Caki2 (cell line): ENCODE measurements at regions not wholly inside any gene's neighbourhood (a gene's known extent, or its start where the extent isn't known, plus 50 kb on each side); places are given as distances from the start of the nearest gene placed in this dataset.
"Not testable (repeated sequence)": the region's sequence is repeated elsewhere in the genome, so short reads cannot be mapped to it uniquely, and the experiment has no call there.

Experiments
- DNase-seq: peaks from one replicate; pipeline ENCODE4 v3.0.0-alpha.2; 2015; ENCODE audit warnings: low read depth
- in situ Hi-C: cut with HindIII; loops from 2 replicates; pipeline ENCODE4 v1.10.0; 2016; ENCODE audit warnings: low sequenced_read_pairs, low pct_unique_long_range_greater_than_20kb, mixed read lengths

DNA sequence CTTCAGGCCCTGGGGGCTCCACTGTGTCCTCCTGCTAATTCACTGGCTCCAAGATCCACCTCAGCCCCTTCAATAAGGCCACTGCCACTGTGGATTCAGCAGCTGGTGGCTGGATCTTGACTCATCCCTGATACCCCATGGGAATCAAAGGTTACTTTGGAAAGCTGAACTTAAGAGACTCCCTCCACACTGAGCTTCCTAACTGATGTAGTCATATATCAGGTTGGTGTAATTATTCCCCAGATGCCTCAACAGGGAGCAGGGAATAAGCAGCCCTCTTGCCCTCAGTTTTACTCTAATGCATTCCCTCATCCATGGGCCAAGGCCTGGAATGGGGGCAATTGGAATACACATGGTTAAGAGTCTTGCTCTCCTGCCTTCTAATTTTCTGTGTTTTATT, 164.6 kb downstream of the FASLG start:
- in situ Hi-C loops: no loop called here
- DNase-seq: no peak

DNA sequence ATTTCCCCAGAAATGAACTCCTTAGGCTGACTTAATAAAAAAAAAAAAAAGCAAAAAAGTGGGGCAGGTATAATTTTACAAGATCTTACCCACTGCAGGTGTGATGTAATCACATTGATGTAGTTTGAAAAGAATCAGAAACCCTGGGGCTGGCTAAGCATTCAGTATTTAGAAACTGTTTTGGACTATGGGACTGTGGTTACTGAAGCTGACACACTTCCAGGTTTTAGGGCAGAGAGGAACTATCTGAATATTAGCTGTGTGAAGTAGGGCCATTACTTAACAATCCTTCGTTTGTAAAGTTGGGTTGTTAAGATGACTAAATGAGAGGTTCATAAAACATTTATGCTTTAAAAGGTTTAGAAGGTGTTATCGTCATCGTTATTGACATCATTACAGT, 165.3 kb downstream of the FASLG start:
- in situ Hi-C loops: no loop called here
- no peak for DNase-seq

DNA sequence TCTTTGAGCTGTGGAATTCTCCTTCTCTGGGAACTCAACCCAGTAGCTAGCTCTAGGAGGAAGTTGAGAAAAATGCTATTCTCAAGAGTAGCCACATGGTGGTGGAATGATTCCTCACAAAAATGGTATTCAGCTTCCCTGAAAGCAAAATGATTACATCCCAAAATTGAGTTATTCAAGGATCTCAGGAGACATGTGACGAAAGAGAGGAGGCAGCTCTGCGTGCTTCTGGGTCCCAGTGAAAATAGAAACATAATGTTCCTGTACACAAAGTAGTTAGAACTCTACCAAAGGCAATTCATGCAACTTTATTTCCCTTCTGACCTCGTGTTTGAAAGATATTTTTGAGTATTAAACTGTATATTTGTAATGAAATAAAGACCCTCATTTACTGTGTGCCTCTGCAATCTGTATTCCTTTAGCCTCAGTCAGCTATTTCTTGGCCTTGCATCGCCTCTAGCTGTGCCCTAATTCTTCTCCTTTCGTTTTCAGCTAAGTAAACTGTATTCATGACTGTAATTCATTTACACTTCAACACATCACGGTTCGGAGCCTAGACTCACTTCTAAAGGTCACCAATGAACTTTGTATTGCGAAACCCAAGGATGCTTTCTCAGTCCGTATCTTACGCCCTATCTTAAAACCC, 167.3 kb downstream of the FASLG start:
- DNase-seq: peak; percentile 44
- in situ Hi-C loops: no loop called here

DNA sequence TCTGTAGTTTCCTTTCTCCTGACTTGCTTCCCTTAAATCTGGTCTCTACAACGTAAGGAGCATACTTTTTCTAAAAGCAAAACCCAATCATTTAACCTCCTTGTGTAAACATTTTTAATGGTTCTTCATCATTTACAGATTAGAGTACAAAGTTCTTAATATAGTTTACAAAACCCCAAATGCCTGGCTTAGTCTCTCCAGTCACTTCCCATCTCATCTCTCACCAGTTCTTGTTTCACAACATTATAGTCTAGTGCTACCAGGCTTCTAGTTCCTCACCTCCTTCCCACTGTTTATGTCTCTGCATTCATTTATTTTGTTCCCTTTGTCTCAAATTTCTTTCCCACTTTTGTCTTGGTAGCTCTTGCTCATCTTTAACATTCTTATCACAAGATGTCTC, 168.4 kb downstream of the FASLG start:
- in situ Hi-C loops: no loop called here
- DNase-seq: no peak

DNA sequence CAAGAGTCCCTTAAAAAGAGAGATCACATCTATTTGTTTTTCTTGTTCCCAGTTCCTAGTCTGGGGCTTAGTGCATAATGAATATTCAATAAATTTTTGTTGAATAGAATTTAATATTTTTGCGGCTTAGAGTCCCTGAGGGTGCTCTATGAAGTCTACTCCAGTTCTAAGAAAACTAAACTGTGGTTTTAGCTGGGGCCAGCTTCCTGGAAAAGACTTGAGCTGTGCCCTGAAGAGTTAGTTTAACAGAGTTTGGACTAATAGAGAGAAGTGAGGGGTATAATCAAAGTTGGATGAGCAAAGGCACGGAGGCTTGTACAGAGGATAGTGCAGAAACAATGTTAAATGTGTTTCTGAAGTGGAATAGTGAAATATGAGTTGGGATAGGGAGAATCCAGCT, 168.9 kb downstream of the FASLG start:
- DNase-seq: no peak
- in situ Hi-C loops: no loop called here

DNA sequence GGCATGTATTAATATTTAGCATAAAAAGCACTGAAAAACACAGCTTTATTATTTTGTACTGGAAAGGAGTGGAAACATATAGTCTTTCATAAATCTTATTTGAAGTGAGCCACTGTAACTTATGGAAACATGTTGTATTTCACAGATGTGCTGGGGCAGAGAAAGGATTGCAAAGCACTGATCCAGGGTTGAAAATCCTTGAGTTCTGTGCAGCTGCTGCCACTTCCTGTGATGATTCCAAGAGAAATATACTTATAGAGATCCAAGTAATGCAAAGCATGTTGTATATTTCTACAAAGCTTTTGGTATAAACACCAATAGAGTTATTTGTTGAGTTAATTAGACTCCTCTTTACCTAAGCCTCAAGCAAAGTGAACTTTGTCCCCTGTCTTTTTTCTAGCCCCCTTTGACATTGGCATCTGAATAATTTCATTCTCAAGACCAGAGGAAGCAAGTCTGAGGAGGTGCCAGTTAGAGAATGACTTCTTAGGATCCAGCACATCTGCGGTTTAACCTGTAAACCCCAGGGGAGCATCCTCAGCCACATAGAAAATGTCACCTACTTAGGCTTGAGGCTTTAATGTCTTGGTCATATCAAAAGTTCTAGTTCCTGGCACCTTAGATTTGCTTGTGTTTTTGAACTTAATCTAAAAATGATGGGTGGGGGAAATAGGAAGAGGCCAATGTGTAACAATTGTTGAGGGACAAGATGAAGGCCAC, 173.3 kb downstream of the FASLG start:
- in situ Hi-C loops: no loop called here
- DNase-seq: no peak

DNA sequence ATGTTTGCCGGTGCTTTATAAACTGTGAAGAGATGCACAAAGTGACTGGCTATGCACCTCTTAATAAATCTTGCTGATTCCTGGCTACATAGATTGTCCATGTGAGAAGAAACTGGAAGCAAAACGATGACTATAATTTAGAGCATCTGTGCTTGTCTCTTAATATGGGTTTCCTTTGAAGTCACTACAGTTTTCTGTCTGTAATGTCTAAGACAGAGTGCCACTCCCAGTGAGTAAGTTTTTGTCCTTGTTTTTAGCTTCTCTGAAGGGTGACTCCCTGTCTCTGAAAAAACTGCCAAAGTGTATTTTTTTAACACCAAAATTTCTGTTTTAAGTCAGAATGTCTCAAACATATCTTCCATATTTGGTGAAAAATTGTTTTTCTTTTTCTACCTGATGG, 175.1 kb downstream of the FASLG start:
- in situ Hi-C loops: no loop called here
- no peak for DNase-seq

DNA sequence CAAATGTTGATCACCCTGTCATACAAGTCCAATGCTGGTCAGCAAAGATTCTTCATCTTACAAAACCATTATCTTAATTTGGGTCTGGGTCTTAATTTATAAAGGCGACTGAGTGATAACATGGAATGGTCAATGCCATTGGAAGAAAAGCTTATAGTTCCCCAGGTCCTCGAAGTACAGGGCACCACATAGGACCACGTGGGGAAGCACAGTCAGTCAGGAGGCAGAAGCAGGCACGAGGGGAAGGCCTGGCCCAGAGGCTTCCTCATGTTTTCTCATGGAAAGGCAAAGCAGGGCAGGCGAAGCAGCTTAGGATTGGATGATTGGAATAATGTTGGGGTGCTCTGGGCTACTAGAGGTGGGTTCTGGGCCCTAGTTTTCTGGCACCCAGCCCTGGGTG, 175.7 kb downstream of the FASLG start:
- DNase-seq: no peak

DNA sequence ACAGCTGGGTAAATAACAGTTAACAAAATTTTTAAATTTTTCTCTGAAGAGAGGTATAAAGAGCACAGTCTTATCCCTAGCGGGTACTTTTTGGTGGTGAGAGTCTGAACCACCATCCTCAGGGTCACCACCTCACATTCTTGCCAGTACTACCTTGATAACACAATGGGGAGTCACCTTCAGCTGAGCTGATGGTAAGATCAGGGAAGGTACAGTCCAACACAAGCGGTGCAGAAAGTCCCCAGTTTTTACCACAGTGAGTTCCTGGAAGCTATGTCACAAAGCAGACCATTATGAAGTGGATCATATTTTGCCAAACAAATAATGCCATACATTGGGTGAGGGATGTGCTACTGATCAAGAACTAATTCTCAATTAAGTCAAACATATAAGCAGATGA, 176.9 kb downstream of the FASLG start:
- DNase-seq: no peak
- in situ Hi-C loops: no loop called here

More for the DNA sequence above, 175.7 kb downstream of the FASLG start:
- in situ Hi-C loops: no loop called here

DNA sequence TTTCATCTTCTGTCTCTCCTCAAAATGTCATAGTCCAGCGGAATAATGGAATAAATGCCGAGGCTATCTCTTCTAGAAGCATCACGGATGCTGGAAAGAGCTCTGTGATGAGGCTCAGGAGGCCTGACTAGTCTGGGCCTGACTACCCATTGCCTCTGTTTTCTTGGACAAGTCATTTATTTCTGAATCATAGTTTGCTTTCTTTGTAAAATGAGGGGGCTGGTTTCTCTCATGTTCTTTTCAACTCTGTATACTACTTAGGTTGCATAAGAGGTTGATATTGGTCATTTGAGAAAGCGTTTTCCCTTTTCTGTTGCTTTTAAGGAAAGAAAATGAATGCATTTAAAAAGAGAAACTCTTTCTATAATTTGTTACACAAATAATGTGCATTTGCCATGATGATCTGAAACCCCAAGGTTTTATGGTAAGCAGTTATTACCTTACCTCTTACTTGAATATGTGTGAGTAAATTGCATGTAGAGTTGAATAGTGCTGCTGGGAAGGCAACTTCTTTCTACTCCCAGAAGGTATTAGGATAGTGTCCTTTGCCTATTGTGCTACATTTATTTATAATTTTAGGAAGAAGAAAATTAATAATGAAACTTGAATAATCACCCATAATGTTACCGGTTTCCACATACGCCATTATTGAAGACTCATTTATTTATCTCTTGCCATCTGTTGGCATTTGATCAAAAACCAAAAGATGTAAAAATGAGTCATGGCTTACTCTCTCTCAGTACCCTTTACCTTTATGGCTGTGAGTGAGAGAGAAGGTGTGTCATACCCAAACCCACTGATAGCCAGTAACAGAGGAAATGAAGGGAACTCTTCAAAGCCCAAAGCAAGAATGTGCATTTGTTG, 179.1 kb downstream of the FASLG start:
- in situ Hi-C loops: no loop called here
- no peak for DNase-seq

DNA sequence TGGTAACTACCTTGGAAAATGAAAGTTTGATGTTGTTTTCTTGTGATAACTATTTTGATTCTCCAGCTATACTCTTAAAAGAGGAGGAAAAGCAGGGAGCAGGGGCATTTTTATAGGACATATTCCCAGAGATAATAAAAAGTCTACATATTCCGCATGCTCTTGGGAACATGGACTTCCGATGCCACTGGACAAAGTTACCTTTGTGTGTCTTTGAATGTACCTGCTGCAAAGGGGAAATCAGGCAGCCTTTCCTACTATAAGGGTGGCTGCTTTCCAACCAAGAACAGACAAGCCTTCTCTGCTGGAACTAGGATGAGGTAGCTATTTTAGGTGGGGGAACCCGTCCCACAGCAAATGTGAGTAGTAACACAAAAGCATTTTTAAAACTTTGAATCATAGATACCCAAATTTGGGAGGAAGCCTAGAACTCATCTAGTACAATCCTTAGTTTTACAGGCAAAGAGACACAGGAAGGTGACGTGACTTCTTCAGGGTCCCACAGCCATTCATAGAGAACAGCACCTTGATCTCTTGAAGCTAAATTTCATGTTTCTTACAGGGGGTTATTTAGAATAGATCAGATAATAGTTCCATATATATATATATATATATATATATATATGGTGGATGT, 179.9 kb downstream of the FASLG start:
- in situ Hi-C loops: no loop called here
- no peak for DNase-seq

DNA sequence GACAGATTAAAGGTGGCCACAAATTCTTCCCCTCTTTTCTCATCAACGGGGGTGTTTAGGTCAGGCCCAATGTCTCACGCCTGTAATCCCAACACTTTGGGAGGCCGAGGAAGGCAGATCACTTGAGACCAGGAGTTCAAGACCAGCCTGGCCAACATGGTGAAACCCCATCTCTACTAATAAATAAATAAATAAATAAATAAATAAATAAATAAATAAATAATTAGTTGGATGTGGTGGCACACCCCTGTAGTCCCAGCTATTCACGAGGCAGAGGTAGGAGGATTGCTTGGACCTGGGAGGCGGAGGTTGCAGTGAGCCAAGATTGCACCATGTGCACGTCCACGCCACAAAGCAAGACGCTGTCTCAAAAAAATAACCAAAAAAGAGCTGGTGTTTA, 180.7 kb downstream of the FASLG start:
- DNase-seq, in situ Hi-C loops: not testable (repeated sequence)

DNA sequence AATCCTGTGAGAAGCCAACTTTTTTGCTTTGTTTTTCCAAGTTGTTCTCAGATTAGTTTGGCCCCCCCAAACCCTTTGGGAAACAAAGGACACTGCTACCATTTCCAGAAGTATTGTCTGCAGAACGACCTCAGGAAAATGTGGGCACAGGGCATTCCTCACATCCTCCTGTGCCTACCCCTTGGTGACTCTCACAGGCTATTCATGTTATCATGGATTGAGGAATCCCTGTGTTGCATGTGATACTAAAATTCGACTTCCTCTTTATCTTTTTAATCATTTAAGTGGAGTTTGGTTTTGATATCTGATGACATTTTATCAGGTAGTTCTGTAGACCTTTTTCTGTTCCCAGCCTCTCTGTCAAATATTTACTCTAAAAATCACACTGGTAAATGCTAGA, 184.5 kb downstream of the FASLG start:
- in situ Hi-C loops: no loop called here
- no peak for DNase-seq

DNA sequence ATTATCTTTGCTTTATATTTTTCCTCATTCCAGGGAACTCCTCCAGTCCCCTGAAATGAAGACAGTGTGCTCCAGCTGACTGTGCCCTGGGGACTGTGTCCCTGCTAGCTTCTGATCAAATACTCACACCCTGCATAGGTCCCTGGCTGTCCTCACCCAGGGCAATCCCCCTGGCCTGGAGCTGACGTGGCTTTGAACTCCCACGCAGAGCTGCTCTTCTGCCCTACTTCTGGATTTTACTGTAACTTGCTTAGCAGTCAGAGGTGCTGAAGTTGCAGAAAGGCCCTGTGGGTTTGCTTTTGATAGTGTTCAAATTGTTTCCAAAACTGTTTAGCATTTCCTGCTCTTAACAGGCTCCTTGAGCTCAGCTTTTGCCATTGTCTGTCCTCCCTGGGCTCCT, 186.5 kb downstream of the FASLG start:
- in situ Hi-C loops: no loop called here
- no peak for DNase-seq

DNA sequence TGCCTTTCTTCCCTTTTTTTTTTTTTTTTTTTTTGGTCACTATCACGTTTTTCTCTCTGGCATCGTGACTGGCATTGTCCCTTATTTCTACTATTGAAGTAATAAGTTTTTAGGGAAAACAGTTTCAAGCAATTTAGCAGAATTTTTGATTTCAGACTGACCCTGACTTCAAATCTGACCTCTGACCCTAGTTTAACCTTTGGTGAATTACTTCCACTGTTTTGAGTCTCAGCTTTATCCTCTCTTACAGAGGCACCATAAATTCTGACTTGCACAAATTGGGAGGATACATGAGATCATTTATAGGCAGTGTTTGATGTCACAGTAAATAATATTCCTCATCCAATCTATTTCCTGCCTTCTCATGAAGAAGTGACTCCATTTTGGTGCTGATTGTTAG, 187.0 kb downstream of the FASLG start:
- in situ Hi-C loops: no loop called here
- DNase-seq: no peak

DNA sequence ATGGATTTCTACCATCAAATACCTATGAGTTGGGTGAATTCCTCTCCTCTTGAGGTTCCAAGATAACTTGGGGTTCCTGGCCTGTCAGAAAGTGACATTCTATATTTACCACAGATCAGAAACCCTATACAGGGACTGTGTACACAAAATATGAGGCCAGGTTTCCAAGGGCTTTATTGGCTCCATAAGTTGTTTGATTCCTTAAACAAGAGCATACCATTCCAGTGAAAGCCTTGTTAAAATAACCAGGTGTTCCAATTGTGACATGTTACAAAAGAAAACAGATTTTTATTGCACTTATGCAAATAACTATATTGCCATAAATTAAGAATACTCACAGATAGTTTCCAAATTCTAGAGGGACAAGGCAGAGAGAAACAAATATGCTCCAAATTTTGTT, 188.9 kb downstream of the FASLG start:
- in situ Hi-C loops, DNase-seq: not testable (repeated sequence)

DNA sequence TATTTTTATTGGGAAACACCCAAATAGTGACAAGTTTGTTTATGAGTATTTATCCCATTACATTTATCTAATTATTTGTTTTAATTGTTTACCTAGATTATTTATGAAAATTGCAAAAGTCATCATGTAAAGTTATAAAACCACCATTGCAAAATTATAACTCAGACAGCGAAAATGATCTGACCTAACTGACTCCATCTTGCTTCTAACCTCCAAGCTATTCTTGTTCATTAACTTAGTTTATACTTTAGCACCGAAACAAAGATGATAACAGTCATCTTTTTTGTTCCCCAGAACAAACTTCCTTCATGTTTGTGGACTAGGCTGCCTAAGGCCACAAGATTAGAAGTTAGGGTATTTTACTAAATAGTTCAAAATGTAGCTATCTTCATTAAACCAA, 190.8 kb downstream of the FASLG start:
- in situ Hi-C loops: no loop called here

DNA sequence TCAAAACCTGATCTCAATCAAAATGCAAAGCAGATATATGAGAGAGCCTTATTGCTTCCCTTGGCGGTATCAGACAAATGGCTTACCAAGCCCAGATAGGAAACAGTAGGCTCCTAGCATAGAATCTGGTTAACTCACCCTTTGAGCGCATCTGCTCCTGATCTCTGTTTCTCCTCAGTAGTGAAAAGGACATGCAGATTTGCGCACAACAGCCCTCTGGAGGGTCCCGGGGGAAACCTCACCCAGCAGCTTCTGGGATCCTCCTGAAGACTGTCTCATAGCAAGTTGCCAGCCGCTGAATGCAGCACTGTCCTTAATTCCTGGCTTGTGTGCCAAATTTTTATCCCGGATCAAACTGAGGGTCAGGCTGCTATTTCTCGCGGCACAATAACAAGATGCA, 192.2 kb downstream of the FASLG start:
- in situ Hi-C loops: no loop called here

More for the DNA sequence above, 190.8 kb downstream of the FASLG start:
- no peak for DNase-seq

DNA sequence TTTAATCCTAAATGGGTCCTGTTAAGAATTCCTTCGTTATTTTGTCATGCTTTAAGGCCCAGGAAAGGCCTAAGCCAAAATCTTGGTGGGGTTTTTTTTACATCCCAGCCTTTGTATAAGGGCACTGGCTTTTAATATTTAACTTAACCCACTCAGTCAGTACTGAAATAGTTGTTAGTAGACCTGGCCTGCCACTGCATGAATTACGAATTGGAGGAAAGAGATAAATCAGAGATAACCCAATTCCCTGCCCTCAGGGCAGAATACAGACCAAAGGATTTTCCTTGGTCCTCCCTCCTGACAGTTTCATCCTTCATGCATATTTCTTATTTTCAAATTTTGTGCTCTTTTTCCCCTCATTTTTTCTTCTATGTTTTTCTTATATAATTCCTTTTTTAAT, 193.0 kb downstream of the FASLG start:
- DNase-seq: no peak
- in situ Hi-C loops: no loop called here

More for the DNA sequence above, 192.2 kb downstream of the FASLG start:
- DNase-seq: no peak
